ENCODE measurements at regions not wholly inside any gene's neighbourhood (a gene's known extent, or its start where the extent isn't known, plus 50 kb on each side); places are given as distances from the start of the nearest gene placed in this dataset.

DNA sequence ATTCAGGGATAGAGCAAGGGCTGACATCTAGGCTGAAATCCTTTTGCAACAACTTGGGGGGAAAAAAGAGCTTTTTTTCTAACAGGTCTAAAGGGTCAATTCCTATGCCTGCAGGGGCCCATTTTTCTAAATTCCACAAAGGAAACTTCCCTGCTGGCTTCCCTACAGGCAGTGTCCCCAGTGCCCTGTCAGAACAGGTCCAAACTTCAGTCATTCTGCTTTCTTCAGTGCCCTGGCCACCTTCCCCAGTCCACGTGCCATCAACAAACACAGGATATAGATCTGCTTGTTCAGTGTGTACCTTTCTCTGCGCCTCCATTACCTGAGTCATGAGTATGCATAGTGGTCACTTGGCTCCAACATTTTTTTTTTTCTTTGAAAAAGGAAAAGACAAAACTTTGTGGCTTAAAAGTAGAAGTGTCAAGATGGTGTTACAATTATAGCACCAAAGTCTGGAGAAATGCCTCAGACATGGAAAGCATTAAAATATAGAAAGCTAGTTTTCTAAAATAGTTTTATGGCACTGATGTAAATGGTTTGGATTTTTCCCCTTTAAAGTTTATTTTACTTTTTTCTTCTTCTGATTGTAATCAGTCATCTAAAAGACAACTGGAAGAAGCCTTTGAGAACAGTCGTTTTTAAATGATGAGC, 84.0 kb upstream of the JADE1 start (continued):
- TF ChIP-seq ZNF768 (CRISPR knock-in tag; IDR thresholded peaks at IDR 0.05) (no peak), ZNF468 (CRISPR knock-in tag; IDR thresholded peaks at IDR 0.05) (no peak), RORA (CRISPR knock-in tag; IDR thresholded peaks at IDR 0.05) (no peak), ZNF790 (CRISPR knock-in tag; IDR thresholded peaks at IDR 0.05; ENCODE audit: borderline replicate concordance) (no peak), ZEB1 (IDR thresholded peaks at IDR 0.05; ENCODE audit: insufficient replicate concordance, low read depth) (no peak), ZNF501 (CRISPR knock-in tag; IDR thresholded peaks at IDR 0.05) (no peak), ATAD3A (CRISPR knock-in tag; IDR thresholded peaks at IDR 0.05) (no peak), ZNF17 (CRISPR knock-in tag; IDR thresholded peaks at IDR 0.05) (no peak), ZFP62 (CRISPR knock-in tag; IDR thresholded peaks at IDR 0.05) (no peak), SATB2 (CRISPR knock-in tag; IDR thresholded peaks at IDR 0.05) (no peak), ZBTB7A (CRISPR knock-in tag; IDR thresholded peaks at IDR 0.05) (no peak), ZMYM4 (CRISPR knock-in tag; IDR thresholded peaks at IDR 0.05) (peak; percentile 75), ZKSCAN5 (CRISPR knock-in tag; IDR thresholded peaks at IDR 0.05) (no peak), PITX1 (CRISPR knock-in tag; IDR thresholded peaks at IDR 0.05) (no peak; the same call in 1 of the 2 replicates)
- TF ChIP-seq, protein P1, sequence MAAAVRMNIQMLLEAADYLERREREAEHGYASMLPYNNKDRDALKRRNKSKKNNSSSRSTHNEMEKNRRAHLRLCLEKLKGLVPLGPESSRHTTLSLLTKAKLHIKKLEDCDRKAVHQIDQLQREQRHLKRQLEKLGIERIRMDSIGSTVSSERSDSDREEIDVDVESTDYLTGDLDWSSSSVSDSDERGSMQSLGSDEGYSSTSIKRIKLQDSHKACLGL (CRISPR knock-in tag; IDR thresholded peaks at IDR 0.05), result no peak
- TF ChIP-seq, protein P2, sequence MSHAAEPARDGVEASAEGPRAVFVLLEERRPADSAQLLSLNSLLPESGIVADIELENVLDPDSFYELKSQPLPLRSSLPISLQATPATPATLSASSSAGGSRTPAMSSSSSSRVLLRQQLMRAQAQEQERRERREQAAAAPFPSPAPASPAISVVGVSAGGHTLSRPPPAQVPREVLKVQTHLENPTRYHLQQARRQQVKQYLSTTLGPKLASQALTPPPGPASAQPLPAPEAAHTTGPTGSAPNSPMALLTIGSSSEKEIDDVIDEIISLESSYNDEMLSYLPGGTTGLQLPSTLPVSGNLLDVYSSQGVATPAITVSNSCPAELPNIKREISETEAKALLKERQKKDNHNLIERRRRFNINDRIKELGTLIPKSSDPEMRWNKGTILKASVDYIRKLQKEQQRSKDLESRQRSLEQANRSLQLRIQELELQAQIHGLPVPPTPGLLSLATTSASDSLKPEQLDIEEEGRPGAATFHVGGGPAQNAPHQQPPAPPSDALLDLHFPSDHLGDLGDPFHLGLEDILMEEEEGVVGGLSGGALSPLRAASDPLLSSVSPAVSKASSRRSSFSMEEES (CRISPR knock-in tag; IDR thresholded peaks at IDR 0.05), result peak; percentile 78
- TF ChIP-seq, protein P3, sequence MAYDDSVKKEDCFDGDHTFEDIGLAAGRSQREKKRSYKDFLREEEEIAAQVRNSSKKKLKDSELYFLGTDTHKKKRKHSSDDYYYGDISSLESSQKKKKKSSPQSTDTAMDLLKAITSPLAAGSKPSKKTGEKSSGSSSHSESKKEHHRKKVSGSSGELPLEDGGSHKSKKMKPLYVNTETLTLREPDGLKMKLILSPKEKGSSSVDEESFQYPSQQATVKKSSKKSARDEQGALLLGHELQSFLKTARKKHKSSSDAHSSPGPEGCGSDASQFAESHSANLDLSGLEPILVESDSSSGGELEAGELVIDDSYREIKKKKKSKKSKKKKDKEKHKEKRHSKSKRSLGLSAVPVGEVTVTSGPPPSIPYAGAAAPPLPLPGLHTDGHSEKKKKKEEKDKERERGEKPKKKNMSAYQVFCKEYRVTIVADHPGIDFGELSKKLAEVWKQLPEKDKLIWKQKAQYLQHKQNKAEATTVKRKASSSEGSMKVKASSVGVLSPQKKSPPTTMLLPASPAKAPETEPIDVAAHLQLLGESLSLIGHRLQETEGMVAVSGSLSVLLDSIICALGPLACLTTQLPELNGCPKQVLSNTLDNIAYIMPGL (CRISPR knock-in tag; IDR thresholded peaks at IDR 0.05; ENCODE audit: borderline replicate concordance in 1 of 2, low read depth in 1 of 2), result no peak
- TF ChIP-seq, protein P4, sequence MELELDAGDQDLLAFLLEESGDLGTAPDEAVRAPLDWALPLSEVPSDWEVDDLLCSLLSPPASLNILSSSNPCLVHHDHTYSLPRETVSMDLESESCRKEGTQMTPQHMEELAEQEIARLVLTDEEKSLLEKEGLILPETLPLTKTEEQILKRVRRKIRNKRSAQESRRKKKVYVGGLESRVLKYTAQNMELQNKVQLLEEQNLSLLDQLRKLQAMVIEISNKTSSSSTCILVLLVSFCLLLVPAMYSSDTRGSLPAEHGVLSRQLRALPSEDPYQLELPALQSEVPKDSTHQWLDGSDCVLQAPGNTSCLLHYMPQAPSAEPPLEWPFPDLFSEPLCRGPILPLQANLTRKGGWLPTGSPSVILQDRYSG (CRISPR knock-in tag; IDR thresholded peaks at IDR 0.05), result no peak
- TF ChIP-seq, protein P5, sequence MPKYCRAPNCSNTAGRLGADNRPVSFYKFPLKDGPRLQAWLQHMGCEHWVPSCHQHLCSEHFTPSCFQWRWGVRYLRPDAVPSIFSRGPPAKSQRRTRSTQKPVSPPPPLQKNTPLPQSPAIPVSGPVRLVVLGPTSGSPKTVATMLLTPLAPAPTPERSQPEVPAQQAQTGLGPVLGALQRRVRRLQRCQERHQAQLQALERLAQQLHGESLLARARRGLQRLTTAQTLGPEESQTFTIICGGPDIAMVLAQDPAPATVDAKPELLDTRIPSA (CRISPR knock-in tag; IDR thresholded peaks at IDR 0.05; ENCODE audit: borderline replicate concordance), result no peak

Data from HepG2 (cell line).